Hippocampal formation (tissue), 2 donors: ENCODE measurements at regions not wholly inside any gene's neighbourhood (a gene's known extent, or its start where the extent isn't known, plus 50 kb on each side); places are given as distances from the start of the nearest gene placed in this dataset.
A peak's percentile ranks its signal among the peaks of the same experiment; 100 is the strongest.
"Not testable (repeated sequence)": the region's sequence is repeated elsewhere in the genome, so short reads cannot be mapped to it uniquely, and the experiment has no call there.

Experiments
- DNase-seq, 2 donors: peaks; one replicate each; lab custom pipeline; 2025; lab: John Stamatoyannopoulos, UW

DNA sequence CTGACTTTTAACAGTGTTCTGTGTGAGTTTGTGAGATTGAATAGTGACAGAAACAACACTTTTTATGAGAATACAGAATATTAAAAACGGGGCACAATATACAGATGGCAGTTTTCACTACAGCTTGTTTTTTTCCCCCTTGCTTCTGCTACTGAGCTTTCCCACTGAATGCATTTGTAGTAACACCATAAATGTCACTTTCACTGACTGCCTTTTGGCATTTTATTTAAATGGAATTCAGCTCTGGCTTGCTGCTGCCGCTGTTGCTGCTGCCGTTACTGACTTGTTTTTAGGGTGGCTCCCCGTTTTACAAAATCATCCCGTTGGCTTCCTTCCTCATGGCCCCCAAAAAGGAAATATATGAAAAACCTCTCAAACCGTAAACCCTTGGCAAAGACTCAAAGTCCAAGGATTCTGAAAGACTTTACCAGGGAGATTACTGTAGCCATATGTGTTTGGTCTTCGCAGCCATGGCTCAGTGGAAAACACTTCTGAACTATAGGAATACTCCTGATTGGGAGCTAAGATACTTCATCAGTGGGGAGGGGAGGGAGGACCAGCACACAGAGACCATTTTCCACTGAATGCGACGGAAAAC, 151.0 kb downstream of the NUF2 start:
- no peak for DNase-seq

DNA sequence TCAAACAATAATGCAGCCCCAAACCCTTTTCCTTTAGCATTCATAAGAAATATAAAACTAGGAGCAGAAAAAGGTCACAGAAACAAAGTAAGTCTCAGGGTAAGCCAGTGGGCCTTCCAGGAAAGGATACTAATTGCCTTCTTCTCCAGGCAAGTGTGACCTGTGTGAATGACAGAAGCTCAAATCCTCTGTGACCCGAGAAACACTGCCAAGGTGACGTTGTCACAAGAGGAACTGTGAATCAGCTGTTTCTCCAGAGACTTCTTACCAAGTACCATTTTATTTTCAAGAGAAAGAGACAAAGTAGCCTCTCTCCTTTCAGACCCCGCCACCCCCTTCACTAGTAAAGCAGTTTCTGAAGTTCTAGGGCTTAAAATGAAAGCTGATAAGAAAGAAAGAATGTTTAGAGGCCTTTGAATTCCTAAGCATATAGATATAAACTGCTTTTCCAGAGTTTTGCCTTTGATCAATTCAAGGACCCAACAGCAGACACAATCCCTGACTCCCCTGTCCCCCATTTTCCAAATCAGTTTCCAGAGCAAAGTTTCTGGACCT, 155.6 kb downstream of the NUF2 start:
- no peak for DNase-seq

DNA sequence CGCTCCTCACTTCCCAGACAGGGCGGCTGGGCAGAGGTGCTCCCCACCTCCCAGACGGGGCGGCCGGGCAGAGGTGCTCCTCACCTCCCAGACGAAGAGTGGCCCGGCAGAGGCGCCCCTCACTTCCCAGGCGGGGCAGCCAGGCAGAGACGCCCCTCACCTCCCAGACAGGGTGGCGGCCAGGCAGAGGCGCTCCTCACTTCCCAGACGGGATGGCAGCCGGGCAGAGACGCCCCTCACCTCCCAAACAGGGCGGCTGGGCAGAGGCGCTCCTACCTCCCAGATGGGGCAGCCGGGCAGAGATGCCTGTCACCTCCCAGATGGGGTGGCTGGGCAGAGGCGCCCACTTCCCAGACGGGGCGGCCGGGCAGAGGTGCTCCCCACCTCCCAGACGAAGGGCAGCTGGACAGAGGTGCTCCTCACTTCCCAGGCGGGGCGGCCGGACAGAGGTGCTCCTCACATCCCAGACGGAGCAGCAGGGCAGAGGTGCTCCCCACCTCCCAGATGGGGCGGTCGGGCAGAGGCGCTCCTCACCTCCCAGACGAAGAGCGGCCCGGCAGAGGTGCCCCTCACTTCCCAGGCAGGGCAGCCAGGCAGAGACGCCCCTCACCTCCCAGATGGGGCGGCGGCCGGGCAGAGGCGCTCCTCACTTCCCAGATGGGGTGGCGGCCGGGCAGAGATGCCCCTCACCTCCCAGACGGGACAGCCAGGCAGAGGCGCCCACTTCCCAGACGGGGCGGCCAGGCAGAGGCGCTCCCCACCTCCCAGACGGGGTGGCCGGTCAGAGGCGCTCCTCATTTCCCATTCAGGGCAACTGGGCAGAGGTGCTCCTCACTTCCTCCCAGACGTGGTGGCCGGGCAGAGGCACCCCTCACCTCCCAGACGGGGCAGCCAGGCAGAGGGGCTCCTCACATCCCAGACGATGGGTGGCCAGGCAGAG, 176.9 kb downstream of the NUF2 start:
- not testable (repeated sequence) for DNase-seq

DNA sequence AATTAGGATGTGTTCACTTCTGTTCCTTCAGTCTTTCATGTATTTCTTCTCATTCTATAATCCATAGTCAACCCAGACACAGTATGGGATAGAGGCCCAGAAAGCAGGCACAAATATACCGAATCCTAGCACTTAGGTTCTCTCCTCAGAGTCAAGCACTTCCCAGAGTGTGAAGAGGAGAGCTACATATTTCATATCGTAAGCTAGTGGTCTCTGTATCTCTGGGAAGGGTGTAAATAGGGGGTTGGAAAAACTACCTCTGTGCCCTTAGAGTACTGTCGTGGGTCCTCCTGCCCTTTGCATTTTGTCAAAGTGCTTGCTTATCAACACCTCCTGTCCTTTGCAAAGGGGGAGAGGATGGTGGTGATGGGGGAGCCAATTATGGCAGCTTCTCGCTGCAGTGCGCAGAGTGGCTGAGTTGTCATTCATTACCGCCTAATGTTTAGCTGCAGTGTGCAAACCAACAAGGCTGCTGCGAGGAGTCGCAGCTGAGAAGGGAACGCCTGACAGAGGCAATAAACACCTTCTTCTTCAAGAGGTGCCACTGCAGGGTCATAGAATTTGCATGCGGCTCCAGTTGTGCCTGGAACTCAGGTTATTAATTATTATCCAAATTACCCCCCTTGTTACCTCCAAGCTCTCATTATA, 182.7 kb downstream of the NUF2 start:
- no peak for DNase-seq

DNA sequence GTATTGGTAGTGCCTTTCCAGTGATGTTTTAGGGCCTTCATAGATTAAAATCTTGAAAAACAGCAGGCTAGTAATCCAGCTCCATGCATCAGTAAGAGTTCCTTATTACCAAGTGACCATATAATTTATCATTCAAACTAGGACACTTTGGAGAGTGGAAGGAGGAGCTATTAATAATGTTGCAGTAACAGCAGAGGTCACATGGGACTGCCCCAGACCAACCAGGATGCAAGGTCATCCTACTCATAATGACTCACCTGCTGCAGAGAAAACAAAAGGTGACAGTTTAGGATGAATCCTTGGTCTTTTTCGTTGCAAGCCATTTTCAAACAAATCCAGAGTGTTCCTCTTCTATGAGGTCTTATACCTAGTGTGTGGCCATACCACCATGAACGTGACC, 187.4 kb downstream of the NUF2 start:
- DNase-seq, result no peak

DNA sequence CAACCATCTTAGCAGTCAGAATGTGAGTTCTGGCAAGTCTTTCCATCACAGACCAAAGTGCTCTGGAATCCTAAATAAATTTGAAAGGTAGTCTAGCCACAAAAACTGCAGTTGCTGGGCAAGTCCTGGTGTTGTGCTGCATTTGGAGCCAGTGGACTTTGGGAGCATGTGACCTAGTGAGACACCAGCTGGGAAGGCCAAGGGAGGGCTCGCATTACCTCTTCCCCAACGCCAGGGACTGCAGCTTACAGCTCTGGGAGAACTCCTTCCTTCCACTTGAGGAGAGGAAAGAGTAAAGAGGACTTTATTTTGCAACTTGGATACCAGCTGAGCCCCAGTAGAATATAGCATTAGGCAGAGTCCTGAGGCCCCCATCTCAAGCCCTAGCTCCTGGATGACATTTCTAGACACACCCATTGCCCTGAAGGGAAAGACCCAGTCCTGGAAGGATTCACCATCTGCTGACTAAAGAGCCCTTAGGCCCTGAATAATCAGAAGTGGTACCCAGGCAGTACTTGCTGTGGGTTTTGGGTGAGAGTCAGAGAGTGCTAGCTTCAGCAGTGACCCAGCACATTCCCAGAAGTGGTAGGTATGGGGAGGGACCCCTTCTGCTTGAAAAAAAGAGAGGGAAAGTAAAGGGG, 190.7 kb downstream of the NUF2 start:
- DNase-seq, result no peak

DNA sequence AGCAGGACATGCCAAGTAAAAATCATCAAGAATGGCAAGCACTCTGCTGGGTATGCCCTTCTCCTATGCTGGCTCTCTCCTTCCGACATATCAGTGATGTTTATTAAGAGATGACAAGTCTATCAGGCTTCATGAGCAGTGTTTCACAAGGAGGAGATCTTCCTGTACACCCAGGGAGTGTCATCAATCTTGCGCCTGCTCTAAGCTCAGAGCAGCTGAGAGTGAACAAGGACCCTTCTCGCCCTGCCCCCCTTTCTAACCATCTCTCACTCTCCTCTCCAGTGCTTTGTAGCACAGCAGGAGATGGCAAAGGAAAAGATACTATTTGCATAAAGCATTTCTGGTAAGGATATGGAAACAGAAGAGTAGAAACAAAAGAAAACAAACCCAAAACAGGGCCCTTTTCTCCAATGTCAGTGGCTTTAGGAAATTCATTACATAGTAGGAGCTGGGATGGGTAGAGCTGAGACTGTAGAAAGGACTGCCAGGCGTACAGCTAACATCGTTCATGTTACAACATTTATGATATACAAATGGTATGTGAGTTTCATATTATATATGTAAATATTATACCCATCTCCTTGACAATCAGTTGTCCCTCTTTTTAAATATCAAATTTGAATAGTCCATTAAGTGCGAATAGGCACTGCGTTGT, 201.7 kb downstream of the NUF2 start:
- DNase-seq, result no peak

DNA sequence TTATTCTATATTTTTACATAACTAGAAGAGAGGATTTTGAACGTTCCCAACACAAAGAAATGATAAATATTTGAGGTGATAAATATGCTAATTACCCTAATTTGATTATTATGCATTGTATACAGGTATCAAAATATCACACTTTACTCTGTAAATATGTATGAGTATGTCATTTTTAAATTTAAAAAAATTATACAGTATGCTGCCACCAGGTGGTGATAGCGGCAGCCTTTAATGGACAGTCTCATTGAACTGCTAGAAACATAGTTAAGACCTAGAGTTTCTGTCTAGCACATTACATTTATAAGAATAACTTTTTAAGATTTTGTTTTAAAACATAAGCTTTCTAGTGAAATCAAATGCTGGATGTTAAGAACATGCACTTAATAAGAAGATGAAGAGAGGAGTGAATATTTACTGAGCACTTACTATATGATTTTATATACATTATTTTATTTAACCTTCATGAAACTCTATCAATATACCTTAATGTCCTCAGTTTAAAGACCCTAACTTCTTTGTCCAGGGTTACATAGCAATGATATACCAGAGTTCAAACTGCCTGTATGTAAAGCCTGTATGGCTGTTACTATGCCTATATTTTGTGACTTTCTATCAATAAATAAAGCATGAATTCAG, 207.1 kb downstream of the NUF2 start:
- peak in 1 of 2 donors; percentile 12 for DNase-seq

DNA sequence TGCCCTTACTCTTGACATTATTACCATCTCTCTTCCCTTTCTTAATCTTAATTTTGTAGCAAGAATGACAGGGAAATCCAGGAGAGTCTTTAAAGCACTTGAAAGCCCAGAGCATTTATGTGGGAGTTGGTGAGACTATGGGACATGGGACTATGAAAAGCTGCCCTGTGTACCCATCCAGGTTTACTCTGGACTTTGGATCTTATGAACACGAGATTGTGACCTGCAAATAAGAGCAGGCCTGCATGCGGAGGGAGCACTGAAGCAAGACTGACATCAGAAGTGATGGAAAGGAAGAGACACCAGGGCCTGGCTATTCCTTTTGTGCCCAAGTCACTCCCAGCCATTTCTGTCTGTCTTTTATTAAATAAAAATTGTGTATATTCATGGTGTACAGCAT, 209.6 kb downstream of the NUF2 start:
- DNase-seq, result no peak

DNA sequence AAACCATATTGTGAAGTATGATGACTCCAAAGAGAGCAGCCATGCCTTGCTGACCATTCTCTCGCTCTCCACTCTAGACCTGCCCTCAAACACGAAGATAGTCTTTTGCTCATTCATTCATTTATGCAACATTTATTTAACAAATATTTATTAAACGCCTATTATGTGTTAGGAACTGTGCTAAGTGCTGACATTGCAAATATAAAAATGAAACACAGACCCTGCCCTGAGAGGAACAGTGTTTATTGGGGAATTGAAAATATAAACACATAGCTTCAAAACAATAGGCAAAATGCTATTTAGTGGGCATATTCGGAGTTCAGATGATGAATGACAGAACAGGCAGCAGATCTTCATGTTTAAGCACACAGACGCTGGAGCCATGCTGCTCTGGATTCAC, 213.6 kb downstream of the NUF2 start:
- DNase-seq, result no peak

DNA sequence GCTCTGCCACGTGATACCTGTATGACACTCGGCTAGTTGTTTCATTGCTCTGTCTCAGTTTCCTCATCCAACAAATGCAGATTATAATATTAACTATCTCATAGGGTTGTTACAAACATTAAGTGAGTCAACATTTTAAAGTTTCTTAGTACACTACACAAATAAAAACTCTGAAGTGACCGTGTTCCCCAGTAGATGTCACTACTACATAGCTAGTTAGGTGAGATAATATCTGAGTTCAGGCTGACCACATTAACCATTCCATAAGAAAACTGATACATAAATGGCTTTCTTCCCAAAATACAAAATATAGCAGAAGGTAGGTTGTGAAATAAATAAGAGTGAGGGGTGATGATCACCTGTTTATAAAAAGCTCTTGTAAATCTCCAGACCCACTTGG, 214.1 kb downstream of the NUF2 start:
- DNase-seq, result peak in 1 of 2 donors; percentile 9

DNA sequence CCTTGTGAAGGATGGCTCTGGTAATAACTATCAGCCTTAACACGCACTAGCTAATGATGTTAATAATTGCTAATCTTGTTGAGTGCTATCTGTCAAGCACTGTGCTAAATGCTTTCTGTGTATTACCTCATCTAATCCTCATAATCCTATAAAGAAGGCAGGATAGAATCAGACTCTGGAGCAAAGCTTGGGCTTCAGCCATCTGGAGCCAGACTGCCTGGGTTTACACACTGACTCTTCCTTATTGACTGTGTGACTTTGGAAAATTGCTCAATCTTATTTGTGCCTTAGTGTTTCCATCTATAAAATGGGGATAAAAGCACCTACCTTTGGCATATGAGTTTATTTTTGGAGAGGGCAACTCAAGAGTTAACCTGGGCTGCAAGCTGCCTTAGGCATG, 216.1 kb downstream of the NUF2 start:
- no peak for DNase-seq

DNA sequence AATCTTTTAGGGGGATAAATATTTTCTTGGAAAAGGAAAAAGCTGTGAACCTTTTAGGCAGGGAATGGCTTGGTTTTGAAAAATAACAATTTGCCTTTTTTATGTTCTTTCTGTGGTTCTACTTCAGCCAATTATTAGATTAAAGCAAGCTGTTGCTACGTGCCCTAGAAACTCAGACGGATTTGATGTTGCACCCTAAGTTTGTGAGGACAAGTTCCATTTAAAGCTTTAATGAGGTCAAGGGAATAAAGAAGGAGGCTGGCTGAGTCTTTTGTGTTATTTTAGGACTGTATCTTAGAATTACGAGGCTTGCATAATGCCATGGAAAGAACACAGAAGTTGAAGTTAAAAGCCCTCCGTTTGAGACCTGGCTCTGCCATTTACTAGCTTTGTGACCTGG, 216.9 kb downstream of the NUF2 start:
- no peak for DNase-seq

DNA sequence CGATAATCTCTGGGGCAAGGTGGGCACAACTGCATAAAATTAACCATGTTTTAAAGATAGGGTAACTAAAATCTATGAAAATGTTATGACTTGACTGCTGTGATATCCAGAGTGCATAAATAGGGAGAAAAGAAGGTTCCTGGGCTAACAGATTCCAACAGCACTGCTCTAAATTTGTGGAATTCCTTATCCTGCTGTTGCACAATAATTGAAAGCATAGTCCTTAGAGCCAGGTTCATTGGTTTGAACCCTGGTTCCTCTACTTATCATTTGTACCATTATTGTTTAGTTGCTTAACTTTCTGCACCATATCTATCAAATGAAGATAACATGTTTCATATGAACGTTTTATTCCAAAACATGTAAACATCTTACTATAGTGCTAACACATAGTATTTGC, 219.0 kb downstream of the NUF2 start:
- no peak for DNase-seq

DNA sequence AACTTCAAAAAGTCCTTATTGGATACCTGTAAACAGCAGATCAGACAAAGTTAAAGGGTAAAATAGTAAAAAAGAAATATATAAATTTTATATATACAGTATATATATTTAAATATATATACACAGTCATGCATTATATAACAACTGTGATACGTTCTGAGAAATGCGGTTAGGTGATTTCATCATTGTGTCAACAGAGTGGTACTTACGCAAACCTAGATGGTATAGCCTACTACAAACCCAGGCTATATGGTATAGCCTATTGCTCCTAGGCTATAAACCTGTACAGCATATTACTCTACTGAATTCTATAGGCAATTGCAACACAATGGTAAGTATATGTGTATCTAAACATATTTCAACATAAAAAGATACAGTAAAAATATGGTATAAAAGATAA, 222.7 kb downstream of the NUF2 start:
- no peak for DNase-seq

DNA sequence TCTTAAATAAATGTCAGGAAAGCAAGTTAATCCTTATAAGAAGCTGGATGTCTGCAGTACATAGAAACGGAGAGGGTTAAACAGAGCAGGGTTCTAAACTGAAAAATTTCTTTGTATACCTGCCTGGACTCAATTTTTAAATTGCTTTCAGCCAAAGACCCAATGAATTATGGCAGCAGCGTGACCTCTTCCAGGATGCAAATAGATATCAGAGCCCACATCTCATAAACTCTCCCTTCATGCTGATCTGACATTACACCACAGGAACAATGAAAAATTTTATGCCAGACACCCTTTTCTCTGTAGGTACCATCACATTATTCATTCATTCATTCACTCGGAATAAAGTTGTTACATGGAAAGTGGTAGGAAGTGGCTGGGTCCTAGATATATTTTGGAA, 236.4 kb downstream of the NUF2 start:
- DNase-seq, result no peak

DNA sequence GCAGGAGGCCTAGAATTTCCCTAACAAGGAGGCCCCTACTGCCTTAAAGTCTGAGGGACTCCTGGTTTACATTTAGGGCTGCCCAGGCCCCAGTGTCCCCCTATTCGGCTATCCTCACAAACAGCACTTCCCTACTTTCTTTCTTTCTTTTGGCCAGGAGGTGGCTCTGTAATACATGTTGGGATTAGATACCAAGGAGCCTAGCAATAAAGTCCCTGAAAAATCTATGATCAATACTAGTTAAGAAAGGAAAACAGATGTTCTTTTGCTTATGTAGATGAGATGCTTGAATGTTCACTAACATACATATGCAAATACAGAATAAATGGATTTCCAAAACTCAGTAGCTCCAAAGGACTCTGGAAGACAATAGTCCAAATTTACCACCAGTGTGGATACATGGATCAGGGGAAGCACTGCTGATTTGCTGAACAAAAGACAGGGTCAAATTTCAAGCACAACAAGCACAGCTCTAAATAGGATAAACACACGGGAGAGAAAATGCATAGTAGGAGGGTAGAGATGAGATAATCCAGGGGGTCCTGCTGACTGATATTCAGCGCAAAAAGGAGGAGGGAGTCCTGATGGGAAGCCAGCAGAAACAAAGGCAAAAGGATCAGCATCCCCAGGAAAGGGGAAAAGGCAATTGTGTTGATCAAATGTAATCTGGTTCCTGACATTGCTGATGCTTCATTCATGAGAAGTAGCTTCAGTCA, 240.0 kb downstream of the NUF2 start:
- peak in 1 of 2 donors; percentile 1 for DNase-seq

DNA sequence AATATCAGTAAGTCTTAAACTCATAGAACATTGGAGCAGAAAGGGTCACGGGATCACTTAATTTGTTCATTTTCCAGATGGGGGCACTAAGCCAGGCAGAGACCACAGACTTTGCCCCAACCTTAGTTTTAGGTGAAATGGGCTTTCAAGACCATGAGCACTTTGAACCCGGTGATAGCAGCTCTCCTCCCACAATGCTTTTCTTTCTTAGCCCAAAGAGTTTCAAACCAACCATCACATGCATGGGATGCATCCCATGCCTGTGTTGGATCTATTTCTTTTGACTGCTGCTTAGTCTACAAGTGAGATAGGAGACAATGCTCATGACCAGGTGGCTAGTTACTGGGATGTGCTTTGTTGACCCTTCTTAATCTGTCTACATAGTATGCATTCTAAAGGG, 240.6 kb downstream of the NUF2 start:
- DNase-seq, result no peak

DNA sequence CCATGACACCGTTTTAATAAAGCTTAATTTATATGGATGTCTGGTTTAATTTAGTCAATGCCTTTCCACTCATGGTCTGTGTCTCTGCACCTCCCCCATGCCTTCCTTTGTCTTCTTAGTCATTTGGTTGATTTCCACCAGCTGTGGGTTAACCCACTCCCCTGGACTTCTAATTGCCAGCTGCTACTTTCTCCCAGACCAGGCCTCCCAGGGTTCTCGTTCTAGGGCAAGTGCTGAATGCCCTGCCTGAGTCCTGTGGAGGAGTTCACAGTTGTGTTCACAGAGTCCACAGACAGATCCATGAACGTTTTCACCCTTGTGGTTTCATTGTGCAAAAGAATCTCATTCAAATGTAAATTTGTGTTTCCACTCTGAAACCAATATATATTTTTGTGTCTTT, 243.4 kb downstream of the NUF2 start:
- DNase-seq, result no peak

DNA sequence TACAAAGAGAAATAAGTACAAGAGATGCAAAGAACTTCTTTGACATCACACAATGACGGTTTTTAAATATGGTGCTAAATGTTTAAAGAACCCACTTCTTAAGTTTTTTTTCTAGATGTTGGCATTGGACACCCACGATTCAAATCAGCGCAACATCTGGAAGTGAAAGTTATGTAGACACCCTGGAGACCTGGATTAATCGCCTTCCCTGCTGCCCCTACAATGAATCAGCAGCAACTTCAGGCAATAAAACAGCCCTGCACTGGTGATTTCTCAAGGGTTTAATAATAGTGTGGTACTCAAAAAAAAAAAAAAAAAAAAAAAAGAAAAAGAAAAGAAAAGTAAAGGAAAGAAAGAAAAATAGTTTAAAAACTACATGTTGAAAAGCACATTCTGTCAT, 248.3 kb downstream of the NUF2 start:
- no peak for DNase-seq

DNA sequence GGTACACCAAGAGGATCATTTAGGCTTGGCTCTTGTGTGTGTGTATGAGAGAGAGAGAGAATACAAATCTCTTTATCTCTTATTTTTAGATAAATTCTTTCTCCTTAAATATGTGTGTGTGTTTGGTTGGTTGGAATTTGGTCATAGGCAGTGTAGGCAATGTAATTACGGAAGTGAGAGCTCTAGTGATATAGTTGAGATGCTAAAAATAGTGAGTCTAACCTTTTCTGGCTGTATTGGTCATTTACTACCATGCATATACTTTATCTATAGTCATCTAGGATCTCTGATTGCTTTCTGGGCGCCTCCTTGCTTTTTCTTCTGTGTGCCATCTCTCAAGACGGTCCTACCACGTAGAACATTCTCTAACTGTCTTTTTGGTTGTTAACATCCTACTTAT, 250.2 kb downstream of the NUF2 start:
- DNase-seq, result no peak
